Gastrocnemius medialis (tissue), 4 donors: ENCODE measurements at regions not wholly inside any gene's neighbourhood (a gene's known extent, or its start where the extent isn't known, plus 50 kb on each side); places are given as distances from the start of the nearest gene placed in this dataset.

Experiments
- ATAC-seq, 2 donors: fragments of 150-250 bp; one replicate each; pipeline ENCODE4 v1.9.1; 2016
- DNase-seq, 2 donors: peaks; one replicate each; pipeline ENCODE4 v3.0.0-alpha.2; 2019
- H3K27ac ChIP-seq, 4 donors: fragments of 200-600 bp; sonication (generic); 1 replicate in 1 of 4; 2 replicates in 3 of 4; pipeline ENCODE4 v1.5.1; 2016 to 2018; ENCODE audit warnings: mild to moderate bottlenecking in 2 of 4, moderate library complexity in 1 of 4
- H3K27me3 ChIP-seq, 3 donors: fragments of 200-600 bp; sonication (generic) in 2 of 3; 1 replicate in 1 of 3; 2 replicates in 2 of 3; pipeline versions ENCODE4 v1.5.1 to v1.6.0; 2016 to 2019; ENCODE audit warnings: mild to moderate bottlenecking in 1 of 3, moderate library complexity in 1 of 3
- H3K36me3 ChIP-seq, 2 donors: fragments of 200-600 bp; sonication (generic) in 1 of 2; one replicate each; pipeline ENCODE4 v1.5.1; 2017 to 2018
- H3K4me1 ChIP-seq, 2 donors: fragments of 200-600 bp; sonication (generic) in 1 of 2; one replicate each; pipeline ENCODE4 v1.5.1; 2016 to 2017; ENCODE audit warnings: mild to moderate bottlenecking in 2 of 2
- H3K4me3 ChIP-seq, 4 donors: fragments of 200-600 bp; sonication (generic) in 3 of 4; 1 replicate in 1 of 4; 2 replicates in 3 of 4; pipeline ENCODE4 v1.5.1; 2016 to 2019; ENCODE audit warnings: mild to moderate bottlenecking in 2 of 4
- H3K9me3 ChIP-seq, 3 donors: fragments of 200-600 bp; sonication (generic) in 2 of 3; 1 replicate in 1 of 3; 2 replicates in 2 of 3; pipeline ENCODE4 v1.5.1; 2016 to 2019
- CTCF ChIP-seq, 5 experiments: fragments of 450-650 bp in 3 of 5; fragments of 200-600 bp in 2 of 5; sonication (generic) in 2 of 5; IDR thresholded peaks in 4 of 5; conservative IDR thresholded peaks in 1 of 5; 1 replicate in 4 of 5; 2 replicates in 1 of 5; pipeline ENCODE4 v1.5.1; 2016 to 2019; ENCODE audit warnings: antibody characterized with exemption in 5 of 5, mild to moderate bottlenecking in 3 of 5, moderate library complexity in 3 of 5
- POLR2A ChIP-seq, 2 donors: fragments of 450-650 bp; IDR thresholded peaks; one replicate each; pipeline ENCODE4 v1.6.1; 2017; ENCODE audit warnings: antibody characterized with exemption in 2 of 2, mild to moderate bottlenecking in 2 of 2, moderate library complexity in 2 of 2
- in situ Hi-C, 4 donors: fragments of 200-750 bp; cut with MboI; loops; one replicate each; pipeline versions ENCODE4 v1.15.0 to v1.8.0; 2017; ENCODE audit warnings: low sequenced_read_pairs in 4 of 4
- intact Hi-C: fragments of 100-400 bp; cut with DNase I; formaldehyde crosslinking; loops from one replicate; pipeline ENCODE4 v1.15.1; 2023; ENCODE audit warnings: low total_unique reads

DNA sequence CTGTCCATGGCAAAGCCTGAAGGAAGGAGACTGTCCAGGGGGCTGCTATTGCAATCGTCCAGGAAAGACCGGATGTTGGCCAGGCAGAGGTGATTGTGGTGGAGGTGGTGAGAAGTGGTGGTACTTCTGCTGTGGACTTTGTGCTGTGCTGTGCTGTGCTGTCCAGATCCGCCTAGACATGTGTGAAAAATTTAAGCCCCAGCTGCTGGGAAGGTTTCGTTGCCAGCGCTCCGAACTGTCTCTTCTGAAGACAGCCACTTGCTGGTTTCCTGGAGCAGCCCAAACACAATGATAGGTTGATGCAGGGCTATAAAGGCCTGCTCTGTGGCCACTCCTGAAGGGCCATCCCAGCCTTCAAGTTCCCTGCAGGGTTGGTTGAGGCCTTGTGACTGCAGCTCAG is 223.0 kb upstream of the MPDZ start:
- intact Hi-C loops, result no loop called here
- in situ Hi-C loops, result no loop called here
- no peaks in the 10 kb centered on the region for H3K36me3 ChIP-seq
- ATAC-seq (peak in 1 of 2 donors; percentile 30), DNase-seq (no peak)
- H3K4me1 ChIP-seq, result no peaks in the 10 kb centered on the region
- H3K9me3 ChIP-seq, result no peaks in the 10 kb centered on the region
- no peaks in the 10 kb centered on the region for H3K27me3 ChIP-seq
- TF ChIP-seq CTCF (IDR thresholded peaks at IDR 0.05 in 4 of 5, conservative IDR thresholded peaks at IDR 0.05 in 1 of 5) (no peak), POLR2A (IDR thresholded peaks at IDR 0.05) (no peak)
- no peak overlapping the region for H3K27ac ChIP-seq
- H3K4me3 ChIP-seq, result no peak overlapping the region

GRCh38 chr9:13501018-13501417 is 221.5 kb upstream of the MPDZ start:
- Histone ChIP-seq H3K27me3 (no peaks in the 10 kb centered on the region), H3K36me3 (no peaks in the 10 kb centered on the region), H3K4me1 (no peaks in the 10 kb centered on the region), H3K27ac (no peak overlapping the region), H3K9me3 (no peaks in the 10 kb centered on the region), H3K4me3 (no peak overlapping the region)
- in situ Hi-C loops, result no loop called here
- DNase-seq, result no peak
- intact Hi-C loops, result no loop called here
- no peak for ATAC-seq
- TF ChIP-seq CTCF (IDR thresholded peaks at IDR 0.05 in 4 of 5, conservative IDR thresholded peaks at IDR 0.05 in 1 of 5), result no peak
- no peak for TF ChIP-seq POLR2A (IDR thresholded peaks at IDR 0.05)

DNA sequence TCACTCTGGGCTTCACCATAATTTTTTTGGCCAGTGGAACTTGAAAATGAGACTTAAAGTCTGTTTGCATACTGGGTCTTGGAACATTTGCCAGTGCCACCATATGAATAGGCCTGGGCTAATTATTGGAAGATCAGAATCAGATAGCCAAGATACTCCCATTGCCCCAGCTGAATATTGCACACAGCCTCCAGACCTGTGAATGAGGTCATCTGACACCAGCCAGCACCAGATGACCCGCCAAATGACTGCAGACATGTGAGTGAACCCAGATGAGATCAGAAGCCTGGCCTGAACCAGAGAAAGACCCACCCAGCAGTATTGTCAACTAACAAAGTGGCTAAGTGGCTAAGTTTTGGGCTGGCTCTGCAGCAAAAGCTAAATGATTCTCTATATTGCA is 220.5 kb upstream of the MPDZ start:
- no peak for TF ChIP-seq CTCF (IDR thresholded peaks at IDR 0.05 in 4 of 5, conservative IDR thresholded peaks at IDR 0.05 in 1 of 5)
- TF ChIP-seq POLR2A (IDR thresholded peaks at IDR 0.05), result no peak
- intact Hi-C loops (no loop called here), in situ Hi-C loops (no loop called here)
- H3K36me3 ChIP-seq, result no peaks in the 10 kb centered on the region
- H3K4me1 ChIP-seq, result no peaks in the 10 kb centered on the region
- no peak overlapping the region for H3K27ac ChIP-seq
- H3K27me3 ChIP-seq, result no peaks in the 10 kb centered on the region
- ATAC-seq, result peak; percentile 75 to 79
- peak; percentile 35 to 58 for DNase-seq
- H3K9me3 ChIP-seq, result no peaks in the 10 kb centered on the region
- no peak overlapping the region for H3K4me3 ChIP-seq

DNA sequence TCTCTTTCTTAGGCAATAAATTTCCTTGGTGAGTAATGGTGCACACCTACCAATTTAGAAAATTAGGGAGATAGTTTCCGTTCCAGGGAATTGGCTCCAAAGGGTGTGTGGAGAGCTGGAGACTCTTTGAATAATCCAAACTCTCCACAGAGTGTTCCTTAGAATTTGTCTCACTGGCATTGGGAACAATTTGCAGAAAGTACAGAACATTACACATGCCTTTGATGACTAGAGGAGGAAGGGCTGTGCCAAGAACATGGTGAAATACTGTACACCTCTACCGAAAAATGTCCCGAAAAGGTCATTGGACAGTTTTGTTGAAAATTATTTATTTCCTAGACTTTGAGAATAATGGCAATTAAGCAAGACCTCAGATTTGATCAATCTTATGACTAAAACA is 214.2 kb upstream of the MPDZ start:
- intact Hi-C loops, result no loop called here
- H3K36me3 ChIP-seq, result no peaks in the 10 kb centered on the region
- ATAC-seq (peak; percentile 46 to 53), DNase-seq (no peak)
- TF ChIP-seq CTCF (IDR thresholded peaks at IDR 0.05 in 4 of 5, conservative IDR thresholded peaks at IDR 0.05 in 1 of 5), result no peak
- no peak for TF ChIP-seq POLR2A (IDR thresholded peaks at IDR 0.05)
- no peak overlapping the region for H3K4me3 ChIP-seq
- in situ Hi-C loops, result no loop called here
- H3K27me3 ChIP-seq, result no peaks in the 10 kb centered on the region
- no peaks in the 10 kb centered on the region for H3K9me3 ChIP-seq
- peaks cover 0 to 10% of the 10 kb centered on the region in 2 donors for H3K4me1 ChIP-seq
- H3K27ac ChIP-seq, result no peak overlapping the region
